Endothelial cell of umbilical vein (primary cell): ENCODE measurements at regions not wholly inside any gene's neighbourhood (a gene's known extent, or its start where the extent isn't known, plus 50 kb on each side); places are given as distances from the start of the nearest gene placed in this dataset.

Experiments
- BruUV-seq: library from RNA; stranded (reverse); fragments of 400-500 nt; replicated peaks from 2 replicates; lab custom pipeline; 2021; lab: Mats Ljungman, UMichigan
- CTCF ChIA-PET: fragments of 300-600, 350-600 bp; sonication (Branson Sonifier 250); formaldehyde crosslinking; loops from one replicate; lab custom pipeline; 2021; ENCODE audit warnings: antibody characterized with exemption, inconsistent platforms; lab: Charles Lee
- POLR2A ChIA-PET: fragments of 300-600, 350-600 bp; sonication (Branson Sonifier 250); formaldehyde crosslinking; loops from one replicate; lab custom pipeline; 2021; ENCODE audit warnings: antibody characterized with exemption, inconsistent platforms; lab: Charles Lee
- DNase-seq: peaks from one replicate; pipeline ENCODE4 v3.0.0-alpha.2; 2011; ENCODE audit warnings: low read depth, low spot score
- FAIRE-seq: peaks from 2 replicates; lab custom pipeline; 2011; peaks lifted over from hg19 to GRCh38; lab: Jason Lieb, UNC
- H2AFZ ChIP-seq: 2 replicates; pipeline ENCODE4 v1.6.0; 2012; ENCODE audit warnings: low read depth, low read length, control low read depth, inconsistent platforms
- H3K27ac ChIP-seq: 2 replicates; pipeline ENCODE4 v1.5.1; 2011; ENCODE audit warnings: low read depth, mild to moderate bottlenecking, control low read depth, low read length, moderate library complexity; ENCODE audit not compliant: insufficient read depth
- H3K27me3 ChIP-seq, 2 experiments: 2 replicates each; pipeline versions ENCODE4 v1.6.0 to v1.6.1; 2011; ENCODE audit warnings: low read length in 2 of 2, mixed read lengths in 1 of 2; ENCODE audit not compliant: control insufficient read depth in 2 of 2, insufficient read depth in 2 of 2
- H3K36me3 ChIP-seq, 2 experiments: 2 replicates in 1 of 2; 3 replicates in 1 of 2; pipeline ENCODE4 v1.5.1; 2011; ENCODE audit warnings: low read length in 2 of 2, mild to moderate bottlenecking in 1 of 2, moderate library complexity in 1 of 2; ENCODE audit not compliant: control insufficient read depth in 2 of 2, insufficient read depth in 2 of 2; ENCODE audit errors: extremely low read depth in 1 of 2
- H3K4me1 ChIP-seq: 3 replicates; pipeline ENCODE4 v1.5.1; 2011; ENCODE audit warnings: mild to moderate bottlenecking, low read length; ENCODE audit not compliant: control insufficient read depth, insufficient read depth; ENCODE audit errors: extremely low read depth
- H3K4me2 ChIP-seq: 2 replicates; pipeline ENCODE4 v1.6.1; 2011; ENCODE audit warnings: low read length, control low read depth, mixed read lengths; ENCODE audit not compliant: insufficient read depth
- H3K4me3 ChIP-seq, 3 experiments: fragments of 200-600 bp in 1 of 3; sonication (generic), shearing (Covaris generic) in 1 of 3; replicated peaks in 1 of 3; 2 replicates each; pipeline ENCODE4 v1.5.1; 2011 to 2016; ENCODE audit warnings: control low read depth in 3 of 3, low read length in 3 of 3, mild to moderate bottlenecking in 2 of 3, inconsistent platforms in 1 of 3, low read depth in 1 of 3, moderate library complexity in 1 of 3; ENCODE audit not compliant: insufficient read depth in 1 of 3
- H3K79me2 ChIP-seq: 2 replicates; pipeline ENCODE4 v1.6.0; 2012; ENCODE audit warnings: low read length, inconsistent platforms; ENCODE audit not compliant: control insufficient read depth, insufficient read depth
- H3K9ac ChIP-seq: replicated peaks from 2 replicates; pipeline ENCODE3; 2011; ENCODE audit warnings: low read length, control low read depth; ENCODE audit not compliant: insufficient read depth; ENCODE audit errors: extremely low read depth
- H3K9me1 ChIP-seq: replicated peaks from 3 replicates; pipeline ENCODE4 v1.6.0; 2011; ENCODE audit warnings: mild to moderate bottlenecking, low read length; ENCODE audit not compliant: control insufficient read depth, insufficient read depth; ENCODE audit errors: extremely low read depth
- H3K9me3 ChIP-seq: replicated peaks from 2 replicates; pipeline ENCODE4 v1.5.1; 2012; ENCODE audit warnings: low read length, inconsistent platforms; ENCODE audit not compliant: control insufficient read depth, insufficient read depth
- H4K20me1 ChIP-seq: replicated peaks from 2 replicates; pipeline ENCODE3; 2011; ENCODE audit warnings: mild to moderate bottlenecking, low read length; ENCODE audit not compliant: control insufficient read depth, insufficient read depth; ENCODE audit errors: extremely low read depth
- EZH2 ChIP-seq: IDR thresholded peaks from 2 replicates; pipeline ENCODE4 v1.6.1; 2012; ENCODE audit warnings: borderline replicate concordance, low read depth, mild to moderate bottlenecking, moderate library complexity, low read length, inconsistent platforms; ENCODE audit not compliant: severe bottlenecking
- FOS ChIP-seq: IDR thresholded peaks from 2 replicates; pipeline ENCODE4 v1.6.1; 2011; ENCODE audit warnings: mild to moderate bottlenecking, low read length, moderate library complexity, borderline replicate concordance; ENCODE audit not compliant: insufficient read depth
- GATA2 ChIP-seq: IDR thresholded peaks from 2 replicates; pipeline ENCODE4 v1.7.0; 2011; ENCODE audit warnings: low read depth, mild to moderate bottlenecking, moderate library complexity, mixed read lengths, low read length; ENCODE audit not compliant: insufficient read length, insufficient read depth
- JUN ChIP-seq: IDR thresholded peaks from 2 replicates; pipeline ENCODE4 v1.6.1; 2011; ENCODE audit warnings: borderline replicate concordance, low read depth; ENCODE audit not compliant: insufficient read length, insufficient read depth
- MAX ChIP-seq: IDR thresholded peaks from 2 replicates; pipeline ENCODE4 v1.6.1; 2011; ENCODE audit not compliant: insufficient read depth, insufficient read length
- MYC ChIP-seq: IDR thresholded peaks from one replicate; pipeline ENCODE4 v1.6.1; 2011; ENCODE audit warnings: mild to moderate bottlenecking, low read depth, low read length
- POLR2A ChIP-seq: IDR thresholded peaks from 2 replicates; pipeline ENCODE4 v1.6.1; 2012; ENCODE audit warnings: low read depth, mild to moderate bottlenecking, control low read depth, low read length
- POLR2AphosphoS5 ChIP-seq: IDR thresholded peaks from 2 replicates; pipeline ENCODE4 v1.6.1; 2012; ENCODE audit warnings: low read depth, mild to moderate bottlenecking, control low read depth, low read length, moderate library complexity; ENCODE audit not compliant: insufficient read depth
- dilution Hi-C: fragments of 300-500 bp; cut with MboI; formaldehyde crosslinking; loops from one replicate; pipeline ENCODE4 v1.15.0; 2019; ENCODE audit warnings: low sequenced_read_pairs; ENCODE audit not compliant: extremely low pct_ligation_motif_present
- intact Hi-C: fragments of 100-400 bp; cut with micrococcal nuclease; formaldehyde crosslinking; loops from one replicate; pipeline ENCODE4 v1.10.0; 2022
- TF ChIP-seq, protein P1 (sequence below), 2 donors: IDR thresholded peaks; 1 replicate in 1 of 2; 2 replicates in 1 of 2; pipeline ENCODE4 v1.5.1; 2011; ENCODE audit warnings: low read length in 2 of 2, mild to moderate bottlenecking in 2 of 2, moderate library complexity in 2 of 2, control low read depth in 1 of 2, inconsistent platforms in 1 of 2, low read depth in 1 of 2; ENCODE audit not compliant: insufficient read depth in 1 of 2; ENCODE audit errors: extremely low read depth in 1 of 2

GRCh38 chr16:73973174-73973573 lies 323.4 kb upstream of the PSMD7 start:
- no TSS peak for BruUV-seq
- CTCF ChIA-PET = interaction anchor here (0.9 to 1.1 kb wide), 2 partner anchors 17 to 18 kb away, joined by 3 read pairs; no protein-coding TSS in a partner anchor

More at GRCh38 chr16:73973174-73973573, 323.4 kb upstream of the PSMD7 start:
- H3K4me1 ChIP-seq = no peaks in the 10 kb centered on the region
- dilution Hi-C loops (no loop called here), intact Hi-C loops (no loop called here)
- H3K27me3 ChIP-seq = no peaks in the 10 kb centered on the region
- H3K27ac ChIP-seq = no peak overlapping the region
- no peak overlapping the region for H3K4me2 ChIP-seq
- no peaks in the 10 kb centered on the region for H4K20me1 ChIP-seq
- DNase-seq (no peak), FAIRE-seq (no peak)
- H3K9ac ChIP-seq = no peak overlapping the region
- no peaks in the 10 kb centered on the region for H3K36me3 ChIP-seq
- POLR2A ChIA-PET = no interaction called here
- no peak overlapping the region for H3K4me3 ChIP-seq
- no peaks in the 10 kb centered on the region for H3K9me1 ChIP-seq
- TF ChIP-seq FOS = no peak
- no peak for TF ChIP-seq MAX
- TF ChIP-seq, protein P1, sequence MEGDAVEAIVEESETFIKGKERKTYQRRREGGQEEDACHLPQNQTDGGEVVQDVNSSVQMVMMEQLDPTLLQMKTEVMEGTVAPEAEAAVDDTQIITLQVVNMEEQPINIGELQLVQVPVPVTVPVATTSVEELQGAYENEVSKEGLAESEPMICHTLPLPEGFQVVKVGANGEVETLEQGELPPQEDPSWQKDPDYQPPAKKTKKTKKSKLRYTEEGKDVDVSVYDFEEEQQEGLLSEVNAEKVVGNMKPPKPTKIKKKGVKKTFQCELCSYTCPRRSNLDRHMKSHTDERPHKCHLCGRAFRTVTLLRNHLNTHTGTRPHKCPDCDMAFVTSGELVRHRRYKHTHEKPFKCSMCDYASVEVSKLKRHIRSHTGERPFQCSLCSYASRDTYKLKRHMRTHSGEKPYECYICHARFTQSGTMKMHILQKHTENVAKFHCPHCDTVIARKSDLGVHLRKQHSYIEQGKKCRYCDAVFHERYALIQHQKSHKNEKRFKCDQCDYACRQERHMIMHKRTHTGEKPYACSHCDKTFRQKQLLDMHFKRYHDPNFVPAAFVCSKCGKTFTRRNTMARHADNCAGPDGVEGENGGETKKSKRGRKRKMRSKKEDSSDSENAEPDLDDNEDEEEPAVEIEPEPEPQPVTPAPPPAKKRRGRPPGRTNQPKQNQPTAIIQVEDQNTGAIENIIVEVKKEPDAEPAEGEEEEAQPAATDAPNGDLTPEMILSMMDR (IDR thresholded peaks at IDR 0.05; ENCODE audit: extremely low read depth in 1 of 2, insufficient read depth in 1 of 2, low read depth in 1 of 2, low read length in 2 of 2) = no peak
- no peak for TF ChIP-seq GATA2
- no peak for TF ChIP-seq EZH2
- TF ChIP-seq JUN = no peak
- TF ChIP-seq POLR2AphosphoS5 = no peak
- no peak for TF ChIP-seq POLR2A
- TF ChIP-seq MYC = no peak
- H3K79me2 ChIP-seq = no peaks in the 10 kb centered on the region
- no peak overlapping the region for H2AFZ ChIP-seq
- H3K9me3 ChIP-seq = no peaks in the 10 kb centered on the region
